ENCODE measurements at regions not wholly inside any gene's neighbourhood (a gene's known extent, or its start where the extent isn't known, plus 50 kb on each side); places are given as distances from the start of the nearest gene placed in this dataset.

- TF ChIP-seq GATA2 (IDR thresholded peaks at IDR 0.05; ENCODE audit: low read depth, low read length) (no peak), GATA3 (IDR thresholded peaks at IDR 0.05; ENCODE audit: low read depth, low read length) (no peak)
Observed at GRCh38 chr4:1540601-1541375, 134.5 kb upstream of the NKX1-1 start.

Measured in SH-SY5Y (cell line).